Endothelial cell of umbilical vein (primary cell): ENCODE measurements at regions not wholly inside any gene's neighbourhood (a gene's known extent, or its start where the extent isn't known, plus 50 kb on each side); places are given as distances from the start of the nearest gene placed in this dataset.

Experiments
- EZH2 ChIP-seq: IDR thresholded peaks from 2 replicates; pipeline ENCODE4 v1.6.1; 2012; ENCODE audit warnings: borderline replicate concordance, low read depth, mild to moderate bottlenecking, moderate library complexity, low read length, inconsistent platforms; ENCODE audit not compliant: severe bottlenecking
- FOS ChIP-seq: IDR thresholded peaks from 2 replicates; pipeline ENCODE4 v1.6.1; 2011; ENCODE audit warnings: mild to moderate bottlenecking, low read length, moderate library complexity, borderline replicate concordance; ENCODE audit not compliant: insufficient read depth
- GATA2 ChIP-seq: IDR thresholded peaks from 2 replicates; pipeline ENCODE4 v1.7.0; 2011; ENCODE audit warnings: low read depth, mild to moderate bottlenecking, moderate library complexity, mixed read lengths, low read length; ENCODE audit not compliant: insufficient read length, insufficient read depth
- JUN ChIP-seq: IDR thresholded peaks from 2 replicates; pipeline ENCODE4 v1.6.1; 2011; ENCODE audit warnings: borderline replicate concordance, low read depth; ENCODE audit not compliant: insufficient read length, insufficient read depth
- POLR2A ChIP-seq: IDR thresholded peaks from 2 replicates; pipeline ENCODE4 v1.6.1; 2012; ENCODE audit warnings: low read depth, mild to moderate bottlenecking, control low read depth, low read length
- POLR2AphosphoS5 ChIP-seq: IDR thresholded peaks from 2 replicates; pipeline ENCODE4 v1.6.1; 2012; ENCODE audit warnings: low read depth, mild to moderate bottlenecking, control low read depth, low read length, moderate library complexity; ENCODE audit not compliant: insufficient read depth
- TF ChIP-seq, protein P1 (sequence below), 2 donors: IDR thresholded peaks; 1 replicate in 1 of 2; 2 replicates in 1 of 2; pipeline ENCODE4 v1.5.1; 2011; ENCODE audit warnings: low read length in 2 of 2, mild to moderate bottlenecking in 2 of 2, moderate library complexity in 2 of 2, control low read depth in 1 of 2, inconsistent platforms in 1 of 2, low read depth in 1 of 2; ENCODE audit not compliant: insufficient read depth in 1 of 2; ENCODE audit errors: extremely low read depth in 1 of 2
- TF ChIP-seq, protein P2 (sequence below): IDR thresholded peaks from 2 replicates; pipeline ENCODE4 v1.6.1; 2011; ENCODE audit not compliant: insufficient read depth, insufficient read length

DNA sequence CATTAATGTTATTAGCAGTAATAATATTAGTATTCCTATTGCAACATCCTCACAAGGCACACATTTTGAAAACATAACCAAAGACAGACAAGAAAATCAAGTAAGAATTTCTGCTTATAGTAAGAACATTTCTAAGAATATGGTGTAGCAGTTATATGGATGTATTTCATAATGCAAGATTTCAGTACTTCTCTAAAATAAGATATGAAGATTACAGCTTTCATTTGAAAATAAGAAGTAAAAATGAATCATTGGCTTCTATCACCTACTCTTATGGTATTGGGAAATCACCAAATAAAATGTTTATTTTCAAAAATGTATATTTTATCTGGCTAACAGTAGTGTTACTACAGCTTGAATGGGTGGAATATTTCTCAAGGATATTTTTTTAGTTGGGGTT is 103.8 kb upstream of the USP25 start:
- TF ChIP-seq, protein P1, sequence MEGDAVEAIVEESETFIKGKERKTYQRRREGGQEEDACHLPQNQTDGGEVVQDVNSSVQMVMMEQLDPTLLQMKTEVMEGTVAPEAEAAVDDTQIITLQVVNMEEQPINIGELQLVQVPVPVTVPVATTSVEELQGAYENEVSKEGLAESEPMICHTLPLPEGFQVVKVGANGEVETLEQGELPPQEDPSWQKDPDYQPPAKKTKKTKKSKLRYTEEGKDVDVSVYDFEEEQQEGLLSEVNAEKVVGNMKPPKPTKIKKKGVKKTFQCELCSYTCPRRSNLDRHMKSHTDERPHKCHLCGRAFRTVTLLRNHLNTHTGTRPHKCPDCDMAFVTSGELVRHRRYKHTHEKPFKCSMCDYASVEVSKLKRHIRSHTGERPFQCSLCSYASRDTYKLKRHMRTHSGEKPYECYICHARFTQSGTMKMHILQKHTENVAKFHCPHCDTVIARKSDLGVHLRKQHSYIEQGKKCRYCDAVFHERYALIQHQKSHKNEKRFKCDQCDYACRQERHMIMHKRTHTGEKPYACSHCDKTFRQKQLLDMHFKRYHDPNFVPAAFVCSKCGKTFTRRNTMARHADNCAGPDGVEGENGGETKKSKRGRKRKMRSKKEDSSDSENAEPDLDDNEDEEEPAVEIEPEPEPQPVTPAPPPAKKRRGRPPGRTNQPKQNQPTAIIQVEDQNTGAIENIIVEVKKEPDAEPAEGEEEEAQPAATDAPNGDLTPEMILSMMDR (IDR thresholded peaks at IDR 0.05; ENCODE audit: extremely low read depth in 1 of 2, insufficient read depth in 1 of 2, low read depth in 1 of 2, low read length in 2 of 2) = no peak
- TF ChIP-seq POLR2AphosphoS5 (no peak), EZH2 (no peak), FOS (no peak), POLR2A (no peak), GATA2 (no peak), JUN (no peak)
- TF ChIP-seq, protein P2, sequence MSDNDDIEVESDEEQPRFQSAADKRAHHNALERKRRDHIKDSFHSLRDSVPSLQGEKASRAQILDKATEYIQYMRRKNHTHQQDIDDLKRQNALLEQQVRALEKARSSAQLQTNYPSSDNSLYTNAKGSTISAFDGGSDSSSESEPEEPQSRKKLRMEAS = no peak
